Type B pancreatic cell (in vitro differentiated cells): ENCODE measurements at regions not wholly inside any gene's neighbourhood (a gene's known extent, or its start where the extent isn't known, plus 50 kb on each side); places are given as distances from the start of the nearest gene placed in this dataset.
A peak's percentile ranks its signal among the peaks of the same experiment; 100 is the strongest.
"Not testable (repeated sequence)": the region's sequence is repeated elsewhere in the genome, so short reads cannot be mapped to it uniquely, and the experiment has no call there.

Source experiments
- DNase-seq: peaks from one replicate; pipeline ENCODE4 v3.0.0; 2021; ENCODE audit warnings: mixed read lengths; ENCODE audit not compliant: unreplicated experiment; ENCODE audit errors: extremely low spot score
- H3K27ac Mint-ChIP-seq: 2 replicates; pipeline ENCODE4 v1.8.0; 2021; ENCODE audit warnings: mild to moderate bottlenecking, mixed read lengths
- H3K27me3 Mint-ChIP-seq: 2 replicates; pipeline ENCODE4 v1.8.0; 2021; ENCODE audit warnings: mixed read lengths
- H3K36me3 Mint-ChIP-seq: 2 replicates; pipeline ENCODE4 v1.8.0; 2021; ENCODE audit warnings: mixed read lengths
- H3K4me1 Mint-ChIP-seq: one replicate; pipeline ENCODE4 v1.8.0; 2021; ENCODE audit warnings: mixed read lengths; ENCODE audit not compliant: unreplicated experiment
- H3K4me3 Mint-ChIP-seq: 2 replicates; pipeline ENCODE4 v1.8.0; 2021; ENCODE audit warnings: mild to moderate bottlenecking, mixed read lengths
- H3K9me3 Mint-ChIP-seq: 2 replicates; pipeline ENCODE4 v1.8.0; 2021; ENCODE audit warnings: mixed read lengths
- CTCF ChIP-seq: fragments of 200-600 bp; sonication (generic); conservative IDR thresholded peaks from 2 replicates; pipeline ENCODE4 v1.5.0; 2021; ENCODE audit warnings: antibody characterized with exemption, mild to moderate bottlenecking

GRCh38 chr9:617445-618085, 223.9 kb upstream of the DMRT1 start:
- TF ChIP-seq CTCF, result no peak
- no peaks in the 10 kb centered on the region for H3K36me3 Mint-ChIP-seq
- H3K9me3 Mint-ChIP-seq, result no peaks in the 10 kb centered on the region
- H3K4me3 Mint-ChIP-seq, result peak overlapping the region; percentile 65
- no peaks in the 10 kb centered on the region for H3K27me3 Mint-ChIP-seq
- H3K27ac Mint-ChIP-seq, result peak overlapping the region; percentile 70
- DNase-seq, result no peak
- H3K4me1 Mint-ChIP-seq, result peaks cover 41% of the 10 kb centered on the region

- Mint-ChIP-seq H3K27me3 (no peaks in the 10 kb centered on the region), H3K27ac (peak overlapping the region; percentile 73), H3K4me3 (no peak overlapping the region), H3K9me3 (no peaks in the 10 kb centered on the region), H3K36me3 (no peaks in the 10 kb centered on the region), H3K4me1 (peaks cover 40% of the 10 kb centered on the region)
- TF ChIP-seq CTCF, result no peak
- no peak for DNase-seq
Measured at GRCh38 chr9:618478-618877, 223.0 kb upstream of the DMRT1 start.

GRCh38 chr9:621201-621855, 220.2 kb upstream of the DMRT1 start:
- peaks cover 37% of the 10 kb centered on the region for H3K4me1 Mint-ChIP-seq

GRCh38 chr9:624935-625500, 216.5 kb upstream of the DMRT1 start:
- Mint-ChIP-seq H3K4me1 (peaks cover 39% of the 10 kb centered on the region), H3K4me3 (no peak overlapping the region), H3K36me3 (peaks cover 8% of the 10 kb centered on the region), H3K27me3 (no peaks in the 10 kb centered on the region), H3K9me3 (no peaks in the 10 kb centered on the region), H3K27ac (no peak overlapping the region)
- no peak for DNase-seq
- no peak for TF ChIP-seq CTCF

More at GRCh38 chr9:621201-621855, 220.2 kb upstream of the DMRT1 start:
- H3K27ac Mint-ChIP-seq, result no peak overlapping the region
- no peaks in the 10 kb centered on the region for H3K9me3 Mint-ChIP-seq
- no peaks in the 10 kb centered on the region for H3K27me3 Mint-ChIP-seq
- TF ChIP-seq CTCF, result no peak
- no peak for DNase-seq
- H3K4me3 Mint-ChIP-seq, result no peak overlapping the region
- no peaks in the 10 kb centered on the region for H3K36me3 Mint-ChIP-seq

GRCh38 chr9:625613-626012, 215.9 kb upstream of the DMRT1 start:
- Mint-ChIP-seq H3K9me3 (no peaks in the 10 kb centered on the region), H3K27me3 (no peaks in the 10 kb centered on the region), H3K27ac (no peak overlapping the region), H3K36me3 (peaks cover 8% of the 10 kb centered on the region), H3K4me1 (peaks cover 39% of the 10 kb centered on the region), H3K4me3 (no peak overlapping the region)
- DNase-seq, result no peak
- TF ChIP-seq CTCF, result no peak

GRCh38 chr9:626114-626513, 215.4 kb upstream of the DMRT1 start:
- H3K4me3 Mint-ChIP-seq, H3K36me3 Mint-ChIP-seq, DNase-seq, H3K27me3 Mint-ChIP-seq, H3K27ac Mint-ChIP-seq, H3K9me3 Mint-ChIP-seq: not testable (repeated sequence)
- H3K4me1 Mint-ChIP-seq, result peaks cover 38% of the 10 kb centered on the region
